IPS-20b (cell line): ENCODE measurements at regions not wholly inside any gene's neighbourhood (a gene's known extent, or its start where the extent isn't known, plus 50 kb on each side); places are given as distances from the start of the nearest gene placed in this dataset.
"Not testable (repeated sequence)": the region's sequence is repeated elsewhere in the genome, so short reads cannot be mapped to it uniquely, and the experiment has no call there.

Experiments used
- H3K27ac ChIP-seq: one replicate; pipeline ENCODE4 v1.5.1; 2013; ENCODE audit warnings: low read length
- H3K27me3 ChIP-seq: 2 replicates; pipeline ENCODE4 v1.6.1; 2013; ENCODE audit warnings: mild to moderate bottlenecking, low read length, inconsistent platforms; ENCODE audit not compliant: insufficient read depth
- H3K36me3 ChIP-seq: 2 replicates; pipeline ENCODE4 v1.6.1; 2013; ENCODE audit warnings: low read depth, mild to moderate bottlenecking, inconsistent platforms, low read length, moderate library complexity; ENCODE audit not compliant: insufficient read depth
- H3K4me1 ChIP-seq: 2 replicates; pipeline ENCODE4 v1.6.1; 2013; ENCODE audit warnings: mild to moderate bottlenecking, control low read depth, inconsistent platforms, low read length, moderate library complexity; ENCODE audit not compliant: insufficient read depth
- H3K4me3 ChIP-seq: 2 replicates; pipeline ENCODE4 v1.5.1; 2013; ENCODE audit warnings: mild to moderate bottlenecking, low read length, inconsistent platforms
- H3K9ac ChIP-seq: 2 replicates; pipeline ENCODE4 v1.6.1; 2013; ENCODE audit warnings: low read depth, mild to moderate bottlenecking, inconsistent platforms, low read length, moderate library complexity
- H3K9me3 ChIP-seq: 2 replicates; pipeline ENCODE4 v1.6.1; 2013; ENCODE audit warnings: mild to moderate bottlenecking, low read depth, low read length, inconsistent platforms; ENCODE audit not compliant: insufficient read depth

DNA sequence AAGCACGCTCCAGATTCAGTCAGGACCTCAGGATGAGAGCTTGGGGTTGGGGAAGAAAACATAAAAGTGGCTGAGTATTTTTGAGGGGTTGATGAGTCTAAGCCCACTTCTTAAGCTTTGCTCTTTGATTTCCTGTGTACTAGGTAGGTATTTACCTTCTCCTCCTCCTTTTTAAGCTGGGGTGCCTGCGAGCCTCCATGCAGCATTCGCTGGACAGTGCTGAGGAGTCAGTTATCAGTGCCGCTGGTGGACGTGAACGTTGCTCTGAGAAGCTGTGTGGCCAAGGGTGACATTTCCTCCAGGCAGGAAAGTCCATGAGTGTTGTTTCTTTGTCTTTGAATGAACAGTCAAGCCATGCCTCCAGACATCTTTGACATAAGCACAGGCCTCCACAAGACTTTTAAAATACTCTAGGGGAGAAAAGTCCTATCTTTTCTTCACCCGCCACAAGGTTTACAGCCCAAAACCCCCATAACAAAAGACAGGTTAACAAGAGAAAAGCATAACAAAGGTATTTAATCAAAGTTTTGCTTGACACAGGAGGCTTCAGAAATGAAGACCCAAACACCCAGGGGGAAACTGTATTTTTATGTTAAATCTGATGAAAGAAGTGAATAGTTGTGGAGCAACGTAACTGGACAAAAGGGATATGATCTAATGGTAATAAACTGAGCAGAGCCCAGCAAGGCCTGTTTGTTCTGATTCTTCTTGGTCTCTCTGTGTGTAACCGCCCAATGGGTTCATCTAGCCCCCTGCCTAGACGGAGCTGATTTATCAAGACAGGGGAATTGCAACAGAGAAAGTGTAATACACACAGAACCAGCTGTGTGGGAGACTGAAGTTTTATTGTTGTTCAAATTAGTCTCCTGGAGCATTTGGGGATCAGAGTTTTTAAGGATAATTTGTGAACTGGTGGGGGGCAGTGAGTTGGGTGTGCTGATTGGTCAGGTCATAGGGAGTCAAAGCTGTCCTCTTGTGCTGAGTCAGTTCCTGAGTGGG lies 217.9 kb downstream of the SPATA31A1 start:
- not testable (repeated sequence) for H3K4me3 ChIP-seq, H3K27me3 ChIP-seq, H3K36me3 ChIP-seq, H3K27ac ChIP-seq, H3K9me3 ChIP-seq, H3K9ac ChIP-seq, H3K4me1 ChIP-seq

DNA sequence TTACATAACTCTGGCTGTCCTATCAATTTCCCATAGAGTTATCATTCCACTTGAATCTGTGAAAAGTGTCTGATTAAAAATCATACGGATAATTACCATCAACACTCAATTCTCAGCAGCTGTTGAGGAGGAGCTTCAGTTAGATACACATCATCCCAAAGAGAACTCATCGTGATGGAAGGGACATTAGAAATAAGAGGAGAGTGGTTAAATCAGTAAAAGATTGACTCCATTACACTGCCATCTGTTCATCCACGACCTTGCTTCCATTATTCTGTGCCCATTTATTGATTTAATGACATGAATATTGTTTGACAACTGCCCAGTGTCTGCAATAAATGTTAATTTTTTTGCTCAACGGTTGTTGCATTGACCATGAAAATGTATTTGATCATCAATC lies 223.5 kb downstream of the SPATA31A1 start:
- H3K27ac ChIP-seq, H3K4me1 ChIP-seq, H3K27me3 ChIP-seq, H3K4me3 ChIP-seq, H3K36me3 ChIP-seq, H3K9ac ChIP-seq, H3K9me3 ChIP-seq: not testable (repeated sequence)

DNA sequence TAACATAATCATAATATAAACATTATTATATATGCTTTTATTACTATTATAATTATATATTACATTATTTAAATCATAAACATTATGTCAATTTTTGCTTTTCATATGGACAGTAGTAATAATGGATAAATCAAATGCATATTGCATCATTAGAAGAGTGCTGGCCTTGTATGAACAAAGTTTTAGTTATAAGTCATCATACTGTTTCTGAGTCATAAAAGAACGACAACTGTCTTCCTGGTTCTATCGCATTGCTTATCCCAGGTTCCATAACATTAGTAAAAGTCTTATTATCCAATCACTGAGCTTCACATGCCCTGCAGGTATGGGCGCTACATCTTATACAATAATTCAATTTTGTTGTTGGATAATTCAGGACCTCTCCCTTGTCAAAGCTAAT lies 225.8 kb downstream of the SPATA31A1 start:
- not testable (repeated sequence) for H3K4me1 ChIP-seq, H3K27ac ChIP-seq, H3K27me3 ChIP-seq, H3K4me3 ChIP-seq, H3K36me3 ChIP-seq, H3K9me3 ChIP-seq, H3K9ac ChIP-seq

DNA sequence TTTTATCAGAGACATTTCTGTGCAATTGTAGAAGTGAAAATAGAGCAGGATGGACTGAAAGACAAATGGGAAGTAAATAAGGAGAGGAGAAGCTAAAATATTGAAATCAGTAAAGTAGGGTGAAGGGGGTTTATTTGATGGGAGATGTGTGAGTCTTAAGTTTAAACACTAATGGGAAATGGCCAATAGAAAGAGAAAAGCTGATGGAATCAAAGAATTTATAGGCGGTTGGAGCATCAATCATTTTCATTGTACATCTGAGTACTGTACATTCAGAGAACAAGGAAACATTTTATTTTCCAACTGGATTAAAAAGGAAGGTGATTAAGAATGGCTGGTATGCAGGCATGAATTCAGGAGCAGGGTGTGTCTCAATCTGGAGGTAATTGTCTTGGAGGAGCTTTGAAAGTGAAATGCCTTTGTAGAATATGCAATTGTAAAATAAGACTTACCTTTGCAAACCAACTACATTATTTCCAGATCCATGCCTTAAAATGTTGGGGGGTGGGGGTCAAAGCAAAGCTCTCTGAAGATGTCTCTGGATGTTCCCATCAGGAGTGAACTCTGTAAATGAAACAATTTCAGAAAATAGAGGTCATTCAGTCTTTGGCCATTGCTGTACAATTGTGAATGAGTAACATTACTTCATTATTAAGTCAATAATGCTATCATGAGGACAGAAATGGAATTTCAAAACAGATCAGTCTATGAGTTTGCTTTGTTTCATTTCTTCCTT lies 227.4 kb downstream of the SPATA31A1 start:
- H3K4me1 ChIP-seq, H3K36me3 ChIP-seq, H3K27ac ChIP-seq, H3K9me3 ChIP-seq, H3K4me3 ChIP-seq, H3K27me3 ChIP-seq, H3K9ac ChIP-seq: not testable (repeated sequence)

DNA sequence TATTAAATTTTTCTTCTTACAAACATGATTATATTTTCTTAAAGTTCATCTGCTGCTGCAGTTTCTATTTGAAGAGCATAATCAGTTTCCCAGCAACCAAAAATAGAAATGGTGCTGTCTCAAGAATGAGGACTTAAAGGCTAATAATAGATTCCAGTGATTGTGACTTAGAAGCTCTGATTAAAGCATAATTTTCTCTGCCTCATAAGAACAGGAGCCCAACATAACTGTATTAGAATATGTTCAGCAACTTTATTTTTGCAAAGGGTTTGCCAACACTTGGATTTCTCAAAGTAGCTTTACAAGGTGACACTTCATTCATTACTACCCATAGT lies 227.9 kb downstream of the SPATA31A1 start:
- not testable (repeated sequence) for H3K36me3 ChIP-seq, H3K27me3 ChIP-seq, H3K9ac ChIP-seq, H3K4me3 ChIP-seq, H3K4me1 ChIP-seq, H3K27ac ChIP-seq, H3K9me3 ChIP-seq

DNA sequence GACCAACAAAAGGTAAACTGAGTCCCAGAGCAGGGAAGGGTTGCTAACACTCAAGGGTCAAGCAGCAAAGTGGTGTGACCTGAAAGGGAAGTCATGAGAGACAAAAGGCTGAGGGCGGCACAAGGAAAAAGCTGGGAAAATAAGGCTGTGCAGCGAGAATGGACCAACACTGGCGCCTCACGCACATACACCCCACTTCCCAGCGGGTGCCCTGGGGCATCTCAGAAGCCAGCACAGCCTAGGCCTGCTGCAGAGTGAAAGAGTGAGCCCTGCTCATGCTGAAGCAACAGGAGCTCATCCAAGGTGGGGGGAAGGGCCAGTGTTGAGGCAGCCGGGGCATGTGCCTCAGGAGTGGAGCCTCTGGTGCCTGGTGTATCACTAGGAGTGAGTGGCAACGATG lies 229.8 kb downstream of the SPATA31A1 start:
- not testable (repeated sequence) for H3K4me3 ChIP-seq, H3K4me1 ChIP-seq, H3K9me3 ChIP-seq, H3K27me3 ChIP-seq, H3K36me3 ChIP-seq, H3K9ac ChIP-seq, H3K27ac ChIP-seq

DNA sequence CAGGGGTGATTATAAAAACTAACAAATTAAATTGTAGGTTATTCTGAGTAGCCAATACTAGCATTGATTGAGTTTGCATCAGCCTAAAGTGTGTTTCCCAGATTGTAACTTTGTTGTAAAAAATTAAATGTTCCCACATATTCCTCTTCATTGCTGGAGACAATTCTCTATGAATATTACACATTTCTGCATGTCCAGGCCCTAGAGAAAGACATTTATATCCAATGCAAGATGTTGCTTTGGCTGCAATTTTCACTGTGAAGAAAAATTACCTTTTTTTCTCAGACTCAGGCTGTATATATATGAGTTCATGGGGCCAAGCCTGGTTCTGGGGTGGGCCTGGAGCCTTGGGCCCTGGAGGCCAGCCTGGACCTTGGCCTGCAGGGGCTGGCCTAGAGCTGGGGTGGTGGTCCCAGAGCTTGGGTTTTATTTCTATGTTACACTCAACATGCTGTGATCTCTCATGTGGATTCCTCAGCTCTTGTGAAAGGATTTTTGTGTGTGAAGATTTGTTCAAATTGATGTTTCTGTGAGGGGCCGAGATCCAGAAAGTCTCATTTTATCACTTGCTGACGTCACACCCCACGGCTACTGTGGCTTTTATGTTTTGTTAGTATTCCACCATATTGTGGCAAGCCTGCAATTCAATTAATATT lies 232.5 kb downstream of the SPATA31A1 start:
- H3K27ac ChIP-seq: no peak overlapping the region
- no peaks in the 10 kb centered on the region for H3K36me3 ChIP-seq
- no peaks in the 10 kb centered on the region for H3K4me1 ChIP-seq
- no peaks in the 10 kb centered on the region for H3K9me3 ChIP-seq
- no peaks in the 10 kb centered on the region for H3K27me3 ChIP-seq
- no peak overlapping the region for H3K9ac ChIP-seq
- no peak overlapping the region for H3K4me3 ChIP-seq

DNA sequence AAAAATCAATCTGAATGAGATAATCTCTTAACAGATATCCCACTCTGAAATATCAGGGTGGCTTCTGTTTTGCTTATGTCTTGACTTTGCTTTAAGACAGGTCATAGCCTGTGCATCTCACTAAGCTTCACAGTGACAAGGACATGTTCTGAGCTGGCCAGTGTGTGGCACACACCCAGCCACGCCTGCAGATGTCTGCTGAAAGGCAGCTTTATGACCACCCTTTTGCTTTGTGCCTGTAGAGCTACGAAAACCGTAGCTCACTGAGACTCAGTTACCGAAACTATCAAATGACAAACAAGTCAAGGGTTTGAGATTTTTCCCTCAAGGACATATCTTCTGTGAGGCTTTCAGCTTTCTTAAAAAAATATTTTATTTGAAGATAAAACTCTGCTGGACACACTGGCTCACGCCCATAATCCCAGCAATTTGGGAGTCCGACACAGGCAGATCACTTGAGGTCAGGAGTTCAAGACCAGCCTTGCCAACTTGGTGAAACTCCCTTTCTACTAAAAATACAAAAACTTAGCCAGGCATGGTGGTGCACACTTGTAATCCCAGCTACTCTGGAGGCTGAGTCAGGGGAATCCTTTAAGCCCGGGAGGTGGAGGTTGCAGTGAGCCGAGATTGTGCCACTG lies 233.2 kb downstream of the SPATA31A1 start:
- Histone ChIP-seq H3K4me1 (no peaks in the 10 kb centered on the region), H3K9ac (no peak overlapping the region), H3K27ac (no peak overlapping the region), H3K27me3 (no peaks in the 10 kb centered on the region), H3K4me3 (no peak overlapping the region), H3K36me3 (no peaks in the 10 kb centered on the region), H3K9me3 (no peaks in the 10 kb centered on the region)

DNA sequence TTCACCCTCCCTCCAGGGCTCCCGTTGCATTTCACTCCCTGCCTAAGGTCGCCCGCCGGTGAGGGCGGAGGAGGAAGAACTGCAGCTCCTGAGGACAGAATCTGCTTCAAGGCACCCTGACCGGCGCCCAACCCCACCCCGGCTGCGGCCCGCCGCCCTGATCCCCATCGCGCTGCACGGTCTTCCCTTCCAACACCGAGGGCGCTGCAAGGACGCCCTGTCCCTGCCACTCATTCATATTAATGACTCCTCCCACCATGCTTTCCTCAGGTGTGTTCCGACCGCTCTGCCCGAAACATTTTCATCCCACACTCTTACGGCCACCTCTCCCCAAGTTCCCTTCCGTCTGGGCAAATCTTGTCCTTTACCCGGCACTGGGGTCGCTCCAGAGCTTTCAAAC lies 248.6 kb downstream of the SPATA31A1 start:
- not testable (repeated sequence) for H3K27me3 ChIP-seq, H3K4me1 ChIP-seq, H3K27ac ChIP-seq, H3K9ac ChIP-seq, H3K9me3 ChIP-seq, H3K4me3 ChIP-seq, H3K36me3 ChIP-seq

DNA sequence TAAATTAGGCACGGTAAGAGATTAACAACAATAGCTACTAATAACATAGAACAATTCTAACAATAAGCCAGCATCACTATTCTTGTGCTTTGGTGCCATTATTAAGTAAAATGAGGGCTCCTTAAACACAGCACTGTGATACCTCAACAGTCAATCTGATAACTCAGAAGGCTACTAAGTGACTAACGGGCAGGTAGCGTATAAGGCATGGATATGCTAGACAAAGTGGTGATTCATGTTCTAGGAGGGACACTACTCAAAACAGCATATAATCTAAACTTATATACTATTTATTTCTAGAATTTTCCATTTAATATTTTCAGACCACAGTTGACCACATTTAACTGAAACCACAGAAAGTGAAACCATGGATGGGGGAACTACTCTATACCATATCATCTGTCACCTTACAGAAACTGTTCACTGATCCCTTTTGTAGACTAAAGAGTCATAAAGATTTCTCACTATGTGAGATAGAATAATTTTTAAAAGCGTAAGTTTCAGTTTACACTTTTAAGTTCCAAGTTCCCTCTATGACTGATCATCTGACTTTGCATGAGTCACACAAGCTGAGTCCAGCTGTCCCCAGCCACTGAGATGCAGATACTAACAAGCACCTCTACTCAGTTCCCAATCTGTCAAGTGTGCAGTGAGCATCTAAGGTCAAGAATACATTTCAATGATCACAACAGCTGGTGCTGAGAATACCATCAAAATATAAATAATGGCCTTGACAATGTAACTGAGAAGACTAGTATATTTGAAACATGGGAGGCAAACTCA lies 256.2 kb downstream of the SPATA31A1 start:
- not testable (repeated sequence) for H3K27me3 ChIP-seq, H3K9me3 ChIP-seq, H3K4me3 ChIP-seq, H3K27ac ChIP-seq, H3K4me1 ChIP-seq, H3K36me3 ChIP-seq, H3K9ac ChIP-seq

DNA sequence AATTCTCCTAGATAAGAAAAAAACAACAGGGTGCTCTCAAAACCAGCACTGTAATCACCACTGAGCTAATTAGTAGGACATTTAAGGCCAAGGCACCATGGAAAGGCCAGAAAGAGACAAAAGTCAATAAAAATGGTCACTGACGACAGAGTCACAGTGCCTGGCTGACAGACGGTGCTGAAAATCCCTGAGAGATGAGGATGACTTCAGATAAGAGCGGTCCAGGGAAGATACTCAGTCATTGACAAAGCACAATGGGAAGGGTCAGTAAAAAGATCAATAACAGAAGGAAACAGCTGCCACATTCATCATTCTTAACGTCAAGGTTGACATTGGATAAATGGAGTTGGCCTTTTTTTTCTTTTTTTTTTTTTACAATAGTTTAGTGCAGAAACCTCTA lies 261.0 kb downstream of the SPATA31A1 start:
- not testable (repeated sequence) for H3K4me1 ChIP-seq, H3K9ac ChIP-seq, H3K9me3 ChIP-seq, H3K27ac ChIP-seq, H3K27me3 ChIP-seq, H3K36me3 ChIP-seq, H3K4me3 ChIP-seq
